ENCODE measurements at regions not wholly inside any gene's neighbourhood (a gene's known extent, or its start where the extent isn't known, plus 50 kb on each side); places are given as distances from the start of the nearest gene placed in this dataset.

GRCh38 chr16:86193528-86194193 is 294.7 kb downstream of the IRF8 start:
- Mint-ChIP-seq H3K27ac (ENCODE audit: unreplicated experiment) (no peak overlapping the region), H3K4me1 (ENCODE audit: unreplicated experiment) (peaks cover 11% of the 10 kb centered on the region), H3K27me3 (ENCODE audit: unreplicated experiment) (peaks cover 45% of the 10 kb centered on the region), H3K4me3 (ENCODE audit: unreplicated experiment) (no peak overlapping the region), H3K9me3 (ENCODE audit: unreplicated experiment) (no peaks in the 10 kb centered on the region), H3K36me3 (ENCODE audit: unreplicated experiment) (no peaks in the 10 kb centered on the region)
- DNase-seq (ENCODE audit: extremely low spot score, unreplicated experiment) = no peak
- no peak for TF ChIP-seq CTCF (IDR thresholded peaks at IDR 0.05)

DNA sequence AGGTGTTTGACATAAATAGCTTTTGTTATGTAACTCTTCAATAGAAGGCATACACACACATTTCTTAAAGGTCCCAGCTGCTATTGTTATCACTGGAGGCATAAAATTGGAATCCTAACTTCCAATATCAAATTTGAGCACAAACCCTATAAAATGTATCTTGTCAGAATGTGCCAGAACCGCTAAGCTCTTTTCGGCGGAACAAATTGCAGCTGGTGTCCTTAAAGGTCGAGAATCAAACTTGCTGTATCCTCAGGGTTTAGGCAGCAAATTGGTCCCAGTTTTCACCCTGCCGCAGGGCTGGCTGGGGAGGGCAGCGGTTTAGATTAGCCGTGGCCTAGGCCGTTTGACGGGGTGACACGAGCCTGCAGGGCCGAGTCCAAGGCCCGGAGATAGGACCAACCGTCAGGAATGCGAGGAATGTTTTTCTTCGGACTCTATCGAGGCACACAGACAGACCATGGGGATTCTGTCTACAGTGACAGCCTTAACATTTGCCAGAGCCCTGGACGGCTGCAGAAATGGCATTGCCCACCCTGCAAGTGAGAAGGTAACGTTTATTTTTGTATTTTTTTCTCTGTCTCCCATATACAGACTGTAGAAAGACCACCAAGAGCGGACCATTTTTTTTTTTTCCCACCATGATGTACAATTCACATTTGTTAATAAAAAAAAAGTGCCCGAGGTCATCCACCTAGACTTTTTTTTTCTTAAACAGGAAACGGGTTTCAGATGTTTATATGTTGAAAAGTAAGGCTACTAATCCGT is 297.1 kb downstream of the IRF8 start:
- H3K9me3 Mint-ChIP-seq (ENCODE audit: unreplicated experiment) = no peaks in the 10 kb centered on the region
- peaks cover 46% of the 10 kb centered on the region for H3K27me3 Mint-ChIP-seq (ENCODE audit: unreplicated experiment)
- H3K36me3 Mint-ChIP-seq (ENCODE audit: unreplicated experiment) = no peaks in the 10 kb centered on the region
- no peak overlapping the region for H3K27ac Mint-ChIP-seq (ENCODE audit: unreplicated experiment)
- no peak overlapping the region for H3K4me3 Mint-ChIP-seq (ENCODE audit: unreplicated experiment)
- TF ChIP-seq CTCF (IDR thresholded peaks at IDR 0.05) = no peak
- no peak for DNase-seq (ENCODE audit: extremely low spot score, unreplicated experiment)
- peaks cover 11% of the 10 kb centered on the region for H3K4me1 Mint-ChIP-seq (ENCODE audit: unreplicated experiment)

DNA sequence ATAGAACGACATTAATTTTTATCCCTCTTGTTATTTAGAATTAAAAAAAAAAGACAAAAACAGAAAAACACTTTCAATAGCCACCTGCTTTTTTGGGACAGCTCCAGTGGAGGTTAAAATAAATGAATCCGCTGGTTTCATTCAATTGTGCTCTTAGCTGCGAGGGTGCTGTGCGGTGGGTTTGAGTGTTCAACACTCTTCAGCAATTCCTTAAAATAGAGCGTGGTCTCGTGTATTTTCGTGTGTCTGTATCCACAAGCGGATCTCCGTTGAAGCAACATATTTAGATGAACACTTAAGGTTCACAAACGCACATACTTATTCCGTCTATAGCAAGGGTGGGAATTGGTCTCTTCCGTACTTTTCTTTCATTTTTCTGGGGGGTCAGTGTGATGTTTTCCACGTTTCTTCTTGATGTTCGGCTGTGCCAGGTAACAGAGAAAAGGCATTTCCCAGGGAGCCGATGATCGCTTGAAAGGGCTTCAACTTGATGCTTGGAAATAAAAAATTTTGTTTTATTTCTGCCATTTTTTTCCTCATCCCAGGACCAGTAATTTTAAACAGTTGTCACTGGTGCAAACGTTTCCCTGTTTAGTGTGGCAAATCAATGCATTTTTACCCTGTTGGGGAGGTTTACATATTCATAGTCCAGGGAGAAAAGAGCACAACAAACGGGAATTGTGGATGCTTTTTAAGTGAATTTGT is 297.9 kb downstream of the IRF8 start:
- H3K4me1 Mint-ChIP-seq (ENCODE audit: unreplicated experiment) = peaks cover 11% of the 10 kb centered on the region
- no peak for DNase-seq (ENCODE audit: extremely low spot score, unreplicated experiment)
- no peak overlapping the region for H3K27ac Mint-ChIP-seq (ENCODE audit: unreplicated experiment)
- no peaks in the 10 kb centered on the region for H3K9me3 Mint-ChIP-seq (ENCODE audit: unreplicated experiment)
- H3K36me3 Mint-ChIP-seq (ENCODE audit: unreplicated experiment) = no peaks in the 10 kb centered on the region
- TF ChIP-seq CTCF (IDR thresholded peaks at IDR 0.05) = no peak
- H3K27me3 Mint-ChIP-seq (ENCODE audit: unreplicated experiment) = peaks cover 44% of the 10 kb centered on the region
- no peak overlapping the region for H3K4me3 Mint-ChIP-seq (ENCODE audit: unreplicated experiment)

DNA sequence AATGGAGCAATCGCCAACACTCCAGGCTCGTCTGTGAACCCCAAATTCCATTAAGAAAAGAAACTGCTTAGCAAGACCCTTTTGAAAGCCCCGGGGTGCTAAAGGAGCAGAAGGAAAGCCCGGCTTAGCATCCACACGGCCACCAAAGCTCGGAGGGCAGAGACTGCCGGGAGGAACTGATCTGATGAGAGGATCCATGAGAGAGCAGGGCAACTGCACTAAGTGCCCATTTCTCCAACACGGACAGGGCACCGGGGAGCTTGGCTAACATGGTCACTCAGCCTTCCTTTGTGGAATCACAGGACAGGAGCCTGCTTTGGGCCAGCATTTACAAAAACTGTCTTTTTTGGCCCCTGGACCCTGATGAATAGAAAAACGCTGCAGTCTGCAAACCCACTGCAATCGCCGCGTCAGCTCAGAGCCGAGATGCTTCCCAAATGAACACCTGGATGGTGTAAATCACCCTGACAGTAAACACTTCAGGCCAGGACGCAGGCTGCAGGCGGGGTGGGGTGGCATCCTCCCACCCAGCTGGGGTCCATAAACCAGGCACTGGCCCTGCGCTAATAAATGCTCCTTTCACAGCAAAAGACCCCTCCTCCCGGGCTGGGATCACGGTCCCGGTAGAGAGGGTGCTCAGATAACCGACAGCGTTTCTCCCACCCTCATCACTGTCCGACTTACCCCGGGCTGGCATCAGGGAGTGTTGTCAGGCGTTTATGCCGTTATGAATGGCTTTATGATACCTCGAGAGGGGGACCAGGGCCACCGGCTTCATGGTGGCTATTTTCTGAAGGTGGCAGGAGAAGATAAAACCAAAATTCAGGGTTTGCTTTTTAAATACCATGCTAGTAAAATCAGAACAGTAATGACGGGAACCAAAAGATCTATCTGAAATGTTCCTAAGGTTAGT is 299.5 kb downstream of the IRF8 start:
- no peaks in the 10 kb centered on the region for H3K9me3 Mint-ChIP-seq (ENCODE audit: unreplicated experiment)
- DNase-seq (ENCODE audit: extremely low spot score, unreplicated experiment) = no peak
- no peaks in the 10 kb centered on the region for H3K36me3 Mint-ChIP-seq (ENCODE audit: unreplicated experiment)
- H3K4me1 Mint-ChIP-seq (ENCODE audit: unreplicated experiment) = peaks cover 11% of the 10 kb centered on the region
- H3K27ac Mint-ChIP-seq (ENCODE audit: unreplicated experiment) = no peak overlapping the region
- no peak overlapping the region for H3K4me3 Mint-ChIP-seq (ENCODE audit: unreplicated experiment)
- peaks cover 40% of the 10 kb centered on the region for H3K27me3 Mint-ChIP-seq (ENCODE audit: unreplicated experiment)
- TF ChIP-seq CTCF (IDR thresholded peaks at IDR 0.05) = no peak
